ENCODE measurements at regions not wholly inside any gene's neighbourhood (a gene's known extent, or its start where the extent isn't known, plus 50 kb on each side); places are given as distances from the start of the nearest gene placed in this dataset.

DNA sequence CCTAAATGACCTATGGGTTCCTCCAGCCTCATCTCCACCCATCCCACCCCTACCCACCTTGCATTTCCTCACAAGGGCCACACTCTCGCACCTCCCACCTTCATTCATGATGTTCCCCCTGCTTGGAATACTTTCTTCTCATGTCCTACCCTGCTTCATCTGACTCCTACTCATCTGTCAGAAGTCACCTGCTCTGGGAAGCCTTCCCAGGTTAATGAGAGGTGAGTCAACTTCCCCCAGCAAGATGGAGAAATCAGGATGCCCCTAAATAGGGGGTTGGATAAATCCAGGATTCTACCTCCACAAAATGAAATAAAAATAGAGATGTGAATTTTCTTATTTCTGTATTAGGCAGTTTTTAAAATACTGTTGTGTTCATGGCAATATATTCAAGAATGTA, 51.0 kb upstream of the WSB1 start:
- TF ChIP-seq EZH2phosphoT487 (IDR thresholded peaks at IDR 0.05; ENCODE audit: borderline replicate concordance, low read length) = no peak
- TF ChIP-seq, protein P1, sequence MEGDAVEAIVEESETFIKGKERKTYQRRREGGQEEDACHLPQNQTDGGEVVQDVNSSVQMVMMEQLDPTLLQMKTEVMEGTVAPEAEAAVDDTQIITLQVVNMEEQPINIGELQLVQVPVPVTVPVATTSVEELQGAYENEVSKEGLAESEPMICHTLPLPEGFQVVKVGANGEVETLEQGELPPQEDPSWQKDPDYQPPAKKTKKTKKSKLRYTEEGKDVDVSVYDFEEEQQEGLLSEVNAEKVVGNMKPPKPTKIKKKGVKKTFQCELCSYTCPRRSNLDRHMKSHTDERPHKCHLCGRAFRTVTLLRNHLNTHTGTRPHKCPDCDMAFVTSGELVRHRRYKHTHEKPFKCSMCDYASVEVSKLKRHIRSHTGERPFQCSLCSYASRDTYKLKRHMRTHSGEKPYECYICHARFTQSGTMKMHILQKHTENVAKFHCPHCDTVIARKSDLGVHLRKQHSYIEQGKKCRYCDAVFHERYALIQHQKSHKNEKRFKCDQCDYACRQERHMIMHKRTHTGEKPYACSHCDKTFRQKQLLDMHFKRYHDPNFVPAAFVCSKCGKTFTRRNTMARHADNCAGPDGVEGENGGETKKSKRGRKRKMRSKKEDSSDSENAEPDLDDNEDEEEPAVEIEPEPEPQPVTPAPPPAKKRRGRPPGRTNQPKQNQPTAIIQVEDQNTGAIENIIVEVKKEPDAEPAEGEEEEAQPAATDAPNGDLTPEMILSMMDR (IDR thresholded peaks at IDR 0.05; ENCODE audit: low read depth, low read length, poor library complexity, severe bottlenecking) = no peak
- H3K9me2 ChIP-seq (replicated peaks; ENCODE audit: control insufficient read depth, low read length) = no peaks in the 10 kb centered on the region
- no peaks in the 10 kb centered on the region for H3K79me2 ChIP-seq (ENCODE audit: control insufficient read depth, low read length)
- no peaks in the 10 kb centered on the region for H3K9me3 ChIP-seq (ENCODE audit: control insufficient read depth, insufficient read depth, low read length)
- H3K4me1 ChIP-seq (ENCODE audit: control insufficient read depth, low read length) = peaks cover 24% of the 10 kb centered on the region
- H3K27ac ChIP-seq (ENCODE audit: low read depth, low read length) = no peak overlapping the region
- no peaks in the 10 kb centered on the region for H4K20me1 ChIP-seq (ENCODE audit: control insufficient read depth, insufficient read depth, low read depth, low read length)
- H3K4me3 ChIP-seq (ENCODE audit: low read length) = no peak overlapping the region
- no peaks in the 10 kb centered on the region for H3K36me3 ChIP-seq (ENCODE audit: control insufficient read depth, low read length)
- H3K27me3 ChIP-seq (ENCODE audit: control insufficient read depth, low read length) = no peaks in the 10 kb centered on the region
- H3F3A ChIP-seq (ENCODE audit: control insufficient read depth, insufficient read depth) = no peaks in the 10 kb centered on the region
- no peak overlapping the region for H3K4me2 ChIP-seq (ENCODE audit: low read length)

DNA sequence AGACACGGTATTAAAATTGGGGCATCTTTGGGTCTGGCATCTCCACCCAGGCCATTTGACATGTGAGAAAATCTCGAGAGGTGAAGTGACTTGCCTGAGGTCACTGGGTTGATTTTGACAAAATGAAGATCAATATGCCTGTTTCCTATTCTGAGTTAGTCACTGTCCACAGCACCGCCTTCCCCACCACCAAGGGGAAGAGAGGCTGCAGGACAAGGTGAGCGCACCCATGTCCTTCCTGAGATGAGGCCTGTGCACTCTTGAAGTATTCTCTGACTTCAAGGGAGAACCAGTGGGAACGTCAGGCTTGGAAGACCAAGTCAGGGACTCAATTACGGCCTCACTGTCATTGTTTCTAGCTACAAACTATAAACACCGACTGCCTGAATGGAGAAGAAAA, 49.9 kb upstream of the WSB1 start:
- peaks cover 19% of the 10 kb centered on the region for H3K4me1 ChIP-seq (ENCODE audit: control insufficient read depth, low read length)
- TF ChIP-seq, protein P1 (IDR thresholded peaks at IDR 0.05; ENCODE audit: low read depth, low read length, poor library complexity, severe bottlenecking) = no peak
- no peak for TF ChIP-seq EZH2phosphoT487 (IDR thresholded peaks at IDR 0.05; ENCODE audit: borderline replicate concordance, low read length)
- no peak overlapping the region for H3K27ac ChIP-seq (ENCODE audit: low read depth, low read length)
- no peaks in the 10 kb centered on the region for H3K27me3 ChIP-seq (ENCODE audit: control insufficient read depth, low read length)
- H3K9me2 ChIP-seq (replicated peaks; ENCODE audit: control insufficient read depth, low read length) = no peaks in the 10 kb centered on the region
- no peaks in the 10 kb centered on the region for H3K79me2 ChIP-seq (ENCODE audit: control insufficient read depth, low read length)
- no peaks in the 10 kb centered on the region for H3K36me3 ChIP-seq (ENCODE audit: control insufficient read depth, low read length)
- no peaks in the 10 kb centered on the region for H3K9me3 ChIP-seq (ENCODE audit: control insufficient read depth, insufficient read depth, low read length)
- no peaks in the 10 kb centered on the region for H4K20me1 ChIP-seq (ENCODE audit: control insufficient read depth, insufficient read depth, low read depth, low read length)
- H3F3A ChIP-seq (ENCODE audit: control insufficient read depth, insufficient read depth) = no peaks in the 10 kb centered on the region
- H3K4me3 ChIP-seq (ENCODE audit: low read length) = no peak overlapping the region
- no peak overlapping the region for H3K4me2 ChIP-seq (ENCODE audit: low read length)
